HG03354 (cell line): ENCODE measurements at regions not wholly inside any gene's neighbourhood (a gene's known extent, or its start where the extent isn't known, plus 50 kb on each side); places are given as distances from the start of the nearest gene placed in this dataset.
"Not testable (repeated sequence)": the region's sequence is repeated elsewhere in the genome, so short reads cannot be mapped to it uniquely, and the experiment has no call there.

Experiments
- ATAC-seq: cut with Tn5 transposase; IDR thresholded peaks from one replicate; pipeline ENCODE4 v1.9.1; 2021; ENCODE audit warnings: mild to moderate bottlenecking; ENCODE audit not compliant: unreplicated experiment, poor library complexity, severe bottlenecking

DNA sequence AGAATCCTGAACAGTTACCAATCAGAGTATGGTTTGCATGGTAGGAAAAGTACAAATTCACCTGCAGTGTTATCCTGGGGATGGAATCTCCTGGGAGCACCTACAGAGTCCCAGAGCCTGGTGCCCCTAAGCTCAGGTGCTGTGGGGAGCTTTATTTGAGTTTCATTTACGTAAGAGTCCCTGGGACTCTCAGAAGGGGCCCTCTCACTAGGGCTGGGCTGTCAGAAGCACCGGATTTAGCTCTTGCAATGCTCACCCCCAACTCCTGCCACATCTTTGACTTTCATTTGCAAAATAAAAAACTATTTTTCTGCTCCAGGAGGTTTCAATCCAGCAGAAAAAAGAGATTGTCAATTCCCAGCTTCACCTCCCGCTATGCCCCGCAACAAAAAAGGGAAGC, 569.8 kb upstream of the B3GAT1 start:
- no peak for ATAC-seq

DNA sequence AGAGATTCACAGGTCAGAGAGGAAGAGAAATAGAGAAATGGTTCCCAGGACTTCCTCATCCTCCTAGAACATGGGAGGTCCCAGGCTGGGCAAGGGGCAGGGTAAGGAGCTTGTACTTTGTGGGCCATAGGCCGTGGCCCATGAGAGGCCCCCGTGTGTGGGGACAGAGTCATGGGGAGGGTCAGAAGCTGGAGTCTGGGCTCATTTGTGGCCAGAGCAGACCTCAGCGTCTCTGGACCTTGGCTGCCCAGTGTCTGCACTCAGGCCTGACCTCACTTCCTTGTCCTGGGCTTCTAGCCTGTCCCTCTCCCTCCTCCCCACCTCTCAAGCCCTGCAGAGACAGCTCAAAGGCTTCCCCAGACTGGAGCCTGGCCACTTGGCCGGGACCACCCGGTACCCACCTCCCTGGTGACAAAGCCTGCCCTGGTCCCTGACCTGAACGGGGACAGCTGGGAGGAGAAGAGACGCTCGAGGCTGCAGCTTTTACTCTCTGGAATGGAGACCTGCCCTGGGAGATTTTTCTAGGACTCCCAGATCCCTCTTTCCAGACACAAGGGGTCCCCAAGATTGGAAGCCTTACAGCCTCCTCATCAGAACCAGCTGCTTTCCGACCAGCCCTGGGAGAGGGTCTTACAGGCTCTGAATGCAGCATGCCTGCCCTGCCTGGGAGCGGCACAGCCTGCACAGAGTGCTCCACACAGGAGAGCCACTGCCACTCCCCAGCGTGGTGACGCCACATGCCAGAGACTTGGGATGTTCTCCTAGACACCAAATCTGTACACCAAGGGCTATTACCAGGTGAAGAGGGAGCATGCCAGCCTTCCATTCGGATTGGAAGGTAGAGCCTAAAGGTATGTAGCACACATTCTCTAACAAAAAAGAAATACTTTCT, 569.0 kb upstream of the B3GAT1 start:
- ATAC-seq = no peak

DNA sequence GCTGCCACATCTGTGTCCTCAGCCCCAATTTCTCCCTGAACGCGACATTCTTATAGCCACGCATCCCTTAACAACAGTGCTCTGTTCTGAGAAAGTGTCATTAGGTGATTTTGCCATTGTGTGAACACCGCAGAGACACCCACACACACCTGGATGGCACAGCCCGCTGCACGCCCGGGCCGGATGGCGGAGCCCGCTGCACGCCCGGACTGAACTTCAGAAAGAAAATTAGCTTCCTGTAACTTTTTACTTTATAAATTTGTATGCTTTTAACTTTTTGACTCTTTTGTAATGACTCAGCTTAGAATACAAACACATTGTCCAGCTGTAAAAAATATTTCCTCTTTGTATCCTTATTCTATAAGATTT, 567.0 kb upstream of the B3GAT1 start:
- not testable (repeated sequence) for ATAC-seq

DNA sequence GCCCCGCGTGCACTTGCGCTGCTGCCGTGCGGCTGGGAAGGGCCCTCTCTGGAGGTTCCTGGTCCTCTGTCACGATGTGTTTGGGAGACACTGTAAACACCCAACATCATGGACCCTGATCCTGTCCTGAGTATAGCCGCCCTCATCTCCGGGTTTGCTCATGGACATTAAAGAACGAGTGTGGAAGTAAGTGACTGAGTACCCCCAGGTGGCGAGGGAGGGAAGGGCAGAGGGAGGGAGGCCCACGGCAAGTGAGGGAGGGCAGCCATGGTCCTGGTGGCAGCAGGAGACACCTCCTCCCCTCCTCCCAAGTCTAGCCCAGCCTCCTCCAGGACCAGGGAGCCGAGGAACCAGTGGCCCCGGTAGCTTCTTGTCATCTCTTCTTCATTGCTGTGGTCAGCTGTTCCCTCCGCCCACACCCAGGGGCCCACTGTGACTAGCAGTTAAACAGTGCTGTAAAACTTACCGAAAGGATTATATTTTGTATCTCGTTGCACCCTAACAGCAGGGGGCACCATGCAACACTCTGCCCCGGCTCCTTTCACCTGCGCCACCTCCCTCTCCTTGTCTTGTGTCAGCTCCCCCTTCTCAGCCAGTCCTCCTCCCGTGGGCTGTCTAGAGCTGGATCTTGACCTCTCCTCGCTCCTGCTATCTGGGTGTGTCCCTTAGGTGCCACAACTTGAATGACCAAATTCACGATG, 566.5 kb upstream of the B3GAT1 start:
- ATAC-seq = no peak

DNA sequence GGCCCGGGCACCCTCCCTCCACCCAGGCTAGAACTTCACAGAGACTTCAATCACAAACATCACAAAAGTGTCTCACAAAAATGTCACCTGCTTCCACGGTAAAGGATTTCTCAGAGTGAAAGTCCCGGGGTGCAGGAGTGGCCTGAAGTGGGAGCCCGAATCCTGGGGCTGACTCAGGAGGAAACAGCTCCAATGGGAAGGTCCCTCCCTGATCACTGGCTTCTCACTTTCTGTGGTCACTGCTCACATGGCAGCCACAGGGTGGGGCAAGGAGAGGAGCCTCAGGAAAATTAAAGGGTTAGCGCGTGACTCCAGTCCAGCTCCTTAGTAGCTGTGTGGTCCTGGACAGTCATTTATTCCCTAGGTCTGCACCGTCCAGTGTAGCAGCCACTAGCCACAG, 564.5 kb upstream of the B3GAT1 start:
- ATAC-seq = no peak

DNA sequence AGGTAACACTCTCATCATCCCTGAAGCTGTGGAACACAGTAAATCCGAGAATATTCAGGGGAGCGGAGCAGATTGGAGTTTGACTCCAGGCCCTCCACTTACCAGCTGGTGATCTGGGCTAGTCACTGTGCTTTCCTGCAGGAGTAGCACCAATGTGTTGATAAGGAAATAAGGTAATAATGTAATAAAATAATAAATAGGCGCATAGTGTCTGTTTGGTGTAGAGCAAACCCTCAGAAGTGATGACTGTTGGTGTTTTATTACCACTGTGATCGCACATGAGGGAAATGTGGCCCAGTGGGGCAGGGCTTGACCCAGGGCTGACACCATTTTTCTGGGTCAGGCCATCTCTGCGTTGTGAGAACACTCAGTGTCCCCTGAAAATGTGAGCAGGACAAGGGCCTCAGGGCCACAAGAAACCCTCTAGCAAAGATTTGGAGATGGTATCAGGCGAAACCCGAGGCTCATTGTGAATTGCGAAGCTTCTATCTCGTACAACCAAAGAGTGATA, 563.9 kb upstream of the B3GAT1 start:
- ATAC-seq = no peak

DNA sequence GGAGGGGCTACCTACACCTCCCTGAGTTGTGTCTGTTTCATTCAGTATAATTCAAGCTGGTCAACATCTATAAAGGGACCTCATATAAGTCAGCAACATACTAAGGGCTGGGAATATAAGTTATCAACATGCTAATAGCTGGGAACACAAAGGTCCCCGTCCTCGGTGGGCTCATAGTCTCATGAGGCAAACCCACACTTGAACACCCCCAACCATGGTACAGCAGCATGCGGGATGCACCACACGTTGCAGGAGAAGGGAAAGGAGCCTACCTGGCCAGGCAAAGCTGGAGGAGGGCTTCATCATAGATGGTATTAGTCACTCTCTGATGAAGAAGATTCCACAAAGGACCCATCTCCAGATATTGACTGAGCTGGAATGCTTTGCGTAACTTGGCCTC, 561.8 kb upstream of the B3GAT1 start:
- ATAC-seq = no peak

DNA sequence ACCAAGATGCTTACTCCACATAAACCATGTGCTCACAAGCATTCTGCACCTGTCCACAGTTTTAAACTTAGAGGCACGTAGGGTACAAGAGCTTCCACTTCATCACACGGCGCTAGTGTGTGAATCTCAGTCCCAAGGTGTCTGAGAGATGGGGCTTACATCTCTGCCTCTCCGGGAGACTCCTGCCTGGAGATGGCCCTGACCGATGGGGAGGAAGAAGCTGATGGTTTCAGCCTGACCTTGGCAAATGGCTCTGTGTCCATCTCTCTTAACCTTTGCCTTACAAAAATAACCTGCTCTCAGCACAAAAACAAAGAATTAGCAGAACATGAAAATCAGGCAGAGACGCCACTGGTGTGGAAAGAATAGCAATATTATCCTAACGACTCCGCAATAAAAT, 559.3 kb upstream of the B3GAT1 start:
- no peak for ATAC-seq

DNA sequence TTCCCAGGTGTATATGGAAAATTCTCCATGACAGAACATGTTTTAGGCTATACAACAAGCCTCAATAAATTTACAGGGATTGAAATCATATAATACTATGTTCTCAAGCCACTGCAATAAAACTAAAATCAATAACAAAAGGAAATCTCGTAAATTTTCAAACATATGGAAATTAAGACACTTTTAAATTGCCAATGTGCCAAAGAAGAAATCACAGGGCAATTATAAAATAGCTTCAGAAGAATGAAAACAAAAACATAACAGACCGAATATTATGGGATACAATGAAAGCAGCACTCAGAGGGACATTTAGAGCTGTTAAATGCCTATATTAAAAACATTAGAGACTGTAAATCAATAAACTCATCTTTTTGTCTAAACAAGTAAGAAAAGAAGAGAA, 555.7 kb upstream of the B3GAT1 start:
- ATAC-seq = no peak

DNA sequence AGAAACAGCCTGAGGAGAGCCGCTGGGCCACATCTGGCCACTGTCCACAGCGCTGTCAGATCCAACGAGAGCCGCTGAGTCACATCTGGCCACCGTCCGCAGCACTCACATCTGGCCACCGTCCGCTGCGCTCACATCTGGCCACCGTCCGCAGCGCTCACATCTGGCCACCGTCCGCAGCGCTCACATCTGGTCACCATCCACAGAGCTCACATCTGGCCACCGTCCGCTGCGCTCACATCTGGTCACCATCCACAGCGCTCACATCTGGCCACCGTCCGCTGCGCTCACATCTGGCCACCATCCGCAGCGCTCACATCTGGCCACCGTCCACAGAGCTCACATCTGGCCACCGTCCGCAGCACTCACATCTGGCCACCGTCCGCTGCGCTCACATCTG, 549.3 kb upstream of the B3GAT1 start:
- ATAC-seq = not testable (repeated sequence)

DNA sequence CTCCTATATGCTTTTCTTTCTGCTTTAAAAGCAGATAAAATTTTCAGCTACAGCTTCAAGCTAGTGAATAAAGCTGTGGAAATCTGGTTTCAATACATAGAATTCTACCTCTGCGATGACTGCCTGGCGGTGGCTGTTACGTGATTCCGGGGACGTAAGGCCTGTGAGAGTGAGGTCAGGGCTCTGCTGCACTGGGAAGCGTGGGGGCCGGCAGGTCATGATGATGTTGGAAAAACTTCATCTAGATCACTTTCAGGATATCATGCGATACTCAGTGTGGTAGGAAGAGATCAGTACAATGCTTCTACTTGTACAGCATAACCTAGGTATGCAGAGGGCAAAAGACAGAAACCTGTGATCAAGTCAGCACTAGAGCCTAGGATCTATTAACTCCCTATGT, 546.8 kb upstream of the B3GAT1 start:
- ATAC-seq = no peak

DNA sequence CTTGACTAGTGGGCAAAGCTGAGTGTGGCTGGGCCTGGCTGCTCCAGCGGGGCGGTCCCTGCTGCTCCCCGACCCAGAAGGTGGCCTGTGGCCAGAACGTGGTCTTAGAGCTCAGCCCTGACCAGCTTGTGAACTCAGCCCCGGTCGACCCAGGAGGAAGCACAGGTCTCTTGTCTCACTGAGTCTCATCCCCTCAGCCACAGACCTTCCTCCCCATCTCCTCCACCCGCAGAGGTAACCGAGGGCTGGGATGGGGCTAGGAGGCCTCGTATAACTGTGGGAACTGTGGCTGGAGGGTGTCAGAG, 546.2 kb upstream of the B3GAT1 start:
- no peak for ATAC-seq

DNA sequence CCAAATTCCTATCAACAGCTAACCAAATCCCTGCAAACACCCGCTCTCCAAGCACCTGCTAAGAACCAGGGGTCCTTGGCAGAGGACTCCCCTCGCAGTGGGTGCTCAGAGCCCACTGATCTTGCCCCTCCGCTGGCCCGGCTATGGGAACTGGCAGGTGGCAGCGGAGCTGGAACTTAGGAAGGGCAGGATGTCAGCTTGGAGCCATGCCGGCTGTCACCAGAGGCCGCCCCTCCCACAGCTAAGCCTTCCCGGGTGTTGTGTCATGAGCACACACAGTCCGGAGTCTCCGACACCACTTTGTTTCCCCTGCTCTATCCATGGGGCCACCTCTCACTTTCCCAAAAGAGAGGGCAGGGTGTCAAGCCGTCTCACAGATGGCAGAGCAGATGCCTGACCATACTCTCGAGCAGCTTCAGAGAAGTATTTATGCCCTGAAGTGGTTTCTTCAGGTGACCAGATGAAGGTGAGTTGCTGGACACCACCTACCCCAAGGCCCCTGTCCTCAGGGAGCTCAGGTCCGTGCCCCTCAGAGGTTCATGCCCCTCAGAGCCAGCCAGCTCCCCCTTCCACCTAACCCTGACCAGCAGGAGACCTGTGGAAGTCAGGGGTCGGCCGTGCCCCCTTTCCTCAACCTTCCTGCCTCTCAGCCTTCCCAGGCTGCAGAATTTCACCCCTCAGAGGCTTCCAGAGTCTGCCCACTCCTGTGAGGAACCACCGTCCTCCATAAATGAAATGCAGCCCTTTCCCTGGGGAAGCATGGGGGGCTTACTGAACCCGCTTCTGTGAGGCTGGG, 545.7 kb upstream of the B3GAT1 start:
- ATAC-seq = no peak

DNA sequence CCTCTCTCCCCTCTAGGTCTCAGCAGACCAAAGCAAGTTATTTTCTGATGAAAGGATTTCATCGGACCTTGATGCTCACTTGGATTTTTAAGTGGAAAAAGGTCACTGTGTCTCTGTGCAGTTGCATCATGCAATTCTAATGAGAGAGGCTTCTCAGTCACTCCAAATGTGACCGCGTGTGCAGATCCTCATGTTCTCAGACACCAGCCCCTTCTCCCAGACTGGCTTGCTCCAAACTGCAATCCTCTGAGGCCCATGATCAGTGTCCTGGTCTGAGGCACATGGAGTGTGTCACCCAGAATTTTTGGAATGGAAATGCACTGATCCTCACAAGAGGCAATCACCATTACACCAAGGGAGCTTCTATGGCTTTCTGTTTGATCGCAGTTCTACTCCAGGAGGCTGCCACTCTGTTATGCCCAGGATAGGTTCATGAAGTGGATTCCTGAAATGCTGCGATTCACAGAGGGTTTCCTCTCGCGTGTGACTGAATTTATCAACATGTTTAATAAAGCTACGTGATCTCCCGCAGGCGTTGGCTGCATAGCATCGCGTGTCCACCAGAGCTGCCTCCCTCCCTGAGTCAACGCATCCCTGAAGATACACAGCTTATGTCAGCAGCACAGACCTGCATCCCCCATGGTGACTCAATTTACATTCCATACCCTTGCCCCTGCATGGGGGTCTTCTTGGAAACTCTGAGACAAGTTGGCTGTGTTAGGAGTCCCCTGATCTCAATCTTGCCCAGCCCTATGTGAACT, 544.6 kb upstream of the B3GAT1 start:
- ATAC-seq = no peak

DNA sequence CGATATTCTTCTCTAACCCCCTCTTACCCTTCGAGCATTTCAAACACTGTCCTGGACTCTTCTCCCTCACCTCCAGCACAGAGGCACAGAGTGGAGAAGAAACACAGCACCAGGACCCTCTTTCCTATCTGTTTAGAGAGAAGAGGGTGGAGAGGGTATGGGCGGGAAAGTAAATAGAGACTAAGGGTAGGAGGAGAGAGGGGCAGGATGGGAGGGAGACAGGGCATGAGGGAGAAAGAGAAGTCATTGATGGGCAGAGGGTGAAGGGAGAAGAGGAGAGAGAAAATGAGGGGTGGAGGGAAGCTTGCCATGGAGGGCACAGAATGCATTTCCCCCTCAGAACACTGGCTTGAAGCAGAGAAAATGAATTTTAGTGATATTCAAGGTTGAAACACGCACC, 543.9 kb upstream of the B3GAT1 start:
- not testable (repeated sequence) for ATAC-seq

DNA sequence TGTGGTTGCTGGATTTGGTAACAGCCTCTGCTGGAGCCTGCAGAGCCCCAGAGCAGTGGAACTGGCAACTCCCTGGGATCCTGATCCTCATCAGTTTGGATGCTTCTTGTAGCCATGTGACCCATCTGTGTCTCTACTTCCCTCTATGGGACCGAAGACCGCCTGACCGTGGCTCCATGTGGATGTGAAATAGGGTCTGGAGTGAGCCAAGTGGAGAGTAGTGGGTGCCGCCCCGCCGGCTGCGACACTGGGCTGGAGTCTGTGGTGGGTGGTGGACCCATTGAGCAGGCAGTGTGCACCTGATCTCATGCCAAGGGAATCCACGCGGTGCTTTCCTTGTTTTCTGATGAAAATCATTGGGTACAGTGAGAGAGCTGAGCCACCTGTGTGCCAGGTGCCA, 543.2 kb upstream of the B3GAT1 start:
- ATAC-seq = no peak

DNA sequence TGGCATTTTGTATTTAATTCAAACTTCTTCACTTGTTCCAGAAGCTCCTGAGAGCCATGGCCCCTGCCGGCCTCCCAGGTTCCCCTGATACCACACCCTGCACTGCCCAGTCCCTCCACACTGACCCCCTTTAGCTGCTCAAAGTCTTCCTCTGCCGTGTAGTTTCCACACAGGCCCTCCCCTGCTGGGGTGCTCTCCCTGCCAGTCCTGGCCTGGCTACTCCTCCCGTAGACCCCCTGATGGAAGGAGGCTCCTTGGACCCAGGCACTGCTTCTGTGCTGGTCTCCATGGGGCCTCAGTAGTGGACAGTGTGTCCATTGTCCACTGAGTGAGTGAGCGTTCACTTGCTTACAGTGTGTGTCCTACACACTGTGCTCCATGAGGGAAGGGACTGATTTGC, 542.4 kb upstream of the B3GAT1 start:
- ATAC-seq = not testable (repeated sequence)

DNA sequence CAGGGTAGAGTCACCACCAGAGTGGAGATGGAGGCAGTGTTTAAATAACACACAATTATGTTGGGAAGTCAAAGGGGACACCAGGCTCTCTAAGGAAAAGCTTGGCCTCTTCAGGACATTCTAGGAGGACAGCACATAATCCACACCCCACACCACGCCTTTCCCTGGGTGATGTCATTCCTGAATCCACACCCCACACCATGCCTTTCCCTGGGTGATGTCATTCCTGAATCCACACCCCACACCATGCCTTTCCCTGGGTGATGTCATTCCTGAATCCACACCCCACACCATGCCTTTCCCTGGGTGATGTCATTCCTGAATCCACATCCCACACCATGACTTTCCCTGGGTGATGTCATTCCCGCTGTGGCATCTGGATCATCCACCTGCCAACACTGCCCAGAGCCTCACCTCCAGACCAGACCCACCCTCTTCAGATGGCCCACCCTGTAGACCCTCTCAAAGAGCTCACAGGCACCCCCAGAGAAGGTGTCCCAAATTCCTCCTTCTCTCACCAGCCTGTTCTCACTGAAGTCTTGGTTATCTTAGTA, 541.5 kb upstream of the B3GAT1 start:
- ATAC-seq = not testable (repeated sequence)

DNA sequence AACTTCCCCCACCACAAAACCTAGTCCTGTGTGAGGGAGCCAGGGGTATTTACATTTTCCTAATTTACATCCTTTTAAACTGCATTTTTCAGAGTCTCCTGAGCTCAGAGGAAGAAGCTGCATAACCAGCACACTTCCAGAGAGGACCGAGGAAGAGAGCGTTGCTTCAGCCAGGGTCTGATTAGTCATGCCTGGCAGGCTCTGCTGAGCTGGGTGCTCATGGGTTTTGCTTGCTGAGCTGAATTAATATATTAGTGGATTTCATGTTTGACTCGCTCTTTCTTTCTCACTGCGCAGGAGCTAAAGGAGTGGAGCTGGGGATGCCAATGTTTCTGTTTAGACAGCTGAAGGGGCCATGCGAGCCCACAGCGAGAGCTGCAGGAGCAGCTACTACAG, 539.3 kb upstream of the B3GAT1 start:
- ATAC-seq = no peak
